Lung (tissue), 11 donors: ENCODE measurements at regions not wholly inside any gene's neighbourhood (a gene's known extent, or its start where the extent isn't known, plus 50 kb on each side); places are given as distances from the start of the nearest gene placed in this dataset.

Experiments
- ATAC-seq: fragments of 200-7000 bp; cut with Tn5 transposase; one replicate; pipeline ENCODE4 v1.9.1; 2020; ENCODE audit warnings: moderate number of reproducible peaks; ENCODE audit not compliant: insufficient read depth, low FRiP score
- DNase-seq, 3 donors: peaks; one replicate each; pipeline ENCODE4 v3.0.0-alpha.2; 2013 to 2017
- H3K27ac ChIP-seq, 2 donors: one replicate each; pipeline ENCODE4 v1.5.1; 2013; ENCODE audit warnings: mild to moderate bottlenecking in 2 of 2, moderate library complexity in 2 of 2, control low read depth in 1 of 2, inconsistent platforms in 1 of 2, low read depth in 1 of 2, low read length in 1 of 2
- H3K27me3 ChIP-seq, 3 donors: one replicate each; pipeline ENCODE4 v1.5.1; 2013; ENCODE audit warnings: low read length in 2 of 3; ENCODE audit not compliant: control insufficient read depth in 3 of 3, insufficient read depth in 3 of 3
- H3K36me3 ChIP-seq, 4 donors: one replicate each; pipeline ENCODE4 v1.5.1; 2013; ENCODE audit warnings: low read length in 4 of 4, mild to moderate bottlenecking in 1 of 4, moderate library complexity in 1 of 4; ENCODE audit not compliant: control insufficient read depth in 4 of 4, insufficient read depth in 4 of 4
- H3K4me1 ChIP-seq, 5 donors: one replicate each; pipeline ENCODE4 v1.5.1; 2013; ENCODE audit warnings: low read length in 5 of 5, mild to moderate bottlenecking in 2 of 5, moderate library complexity in 1 of 5; ENCODE audit not compliant: control insufficient read depth in 5 of 5, insufficient read depth in 5 of 5
- H3K4me3 ChIP-seq: one replicate; pipeline ENCODE4 v1.5.1; 2013; ENCODE audit warnings: mild to moderate bottlenecking, control low read depth, moderate library complexity
- H3K9ac ChIP-seq, 2 donors: one replicate each; pipeline ENCODE4 v1.5.1; 2013; ENCODE audit warnings: low read length in 2 of 2, control low read depth in 1 of 2; ENCODE audit not compliant: insufficient read depth in 1 of 2
- H3K9me3 ChIP-seq, 4 donors: one replicate each; pipeline ENCODE4 v1.5.1; 2013; ENCODE audit warnings: low read length in 3 of 4, mild to moderate bottlenecking in 1 of 4, moderate library complexity in 1 of 4; ENCODE audit not compliant: control insufficient read depth in 4 of 4, insufficient read depth in 3 of 4
- WGBS, 2 donors: extraction: QIAGEN DNeasy Blood & Tissue Kit; methylation state at CpG; one replicate each; pipeline ENCODE4 v1.1.7; 2013; 5-methylcytosine and 5-hydroxymethylcytosine counted together
- TF ChIP-seq, protein P1 (sequence below): IDR thresholded peaks from 2 replicates; pipeline ENCODE4 v1.5.1; 2012; ENCODE audit warnings: mild to moderate bottlenecking; ENCODE audit errors: control extremely low read depth, extremely low read depth
- donor health status: control.
- donor health status: control.
- donor health status: Bipolar disorder and iron deficiency.
- donor health status: healthy.
- donor health status: DM: yes; HTN: yes; CAD: no.

DNA sequence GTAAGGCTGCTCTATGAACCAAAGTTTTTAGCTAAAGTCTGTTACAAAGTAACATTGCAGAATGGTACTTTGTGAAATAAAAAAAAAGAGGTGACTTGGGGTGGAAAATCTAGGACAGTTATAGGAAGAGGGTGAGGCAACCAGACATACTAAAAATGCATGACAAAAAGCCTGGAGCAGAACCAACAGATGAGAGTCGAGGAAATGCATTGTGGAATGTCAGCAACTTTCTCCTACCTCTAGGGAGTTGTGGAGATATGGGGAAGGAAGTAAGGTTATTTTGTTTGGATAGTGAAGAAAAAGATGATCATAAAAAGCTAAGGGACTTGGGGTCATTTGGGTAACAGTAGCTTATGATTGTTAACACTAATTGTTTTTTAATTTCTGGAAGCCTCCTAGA is 295.6 kb downstream of the S1PR1 start:
- WGBS, 2 donors = 36 to 68% methylated on average over 1 of the region's 1 CpG
- TF ChIP-seq, protein P1, sequence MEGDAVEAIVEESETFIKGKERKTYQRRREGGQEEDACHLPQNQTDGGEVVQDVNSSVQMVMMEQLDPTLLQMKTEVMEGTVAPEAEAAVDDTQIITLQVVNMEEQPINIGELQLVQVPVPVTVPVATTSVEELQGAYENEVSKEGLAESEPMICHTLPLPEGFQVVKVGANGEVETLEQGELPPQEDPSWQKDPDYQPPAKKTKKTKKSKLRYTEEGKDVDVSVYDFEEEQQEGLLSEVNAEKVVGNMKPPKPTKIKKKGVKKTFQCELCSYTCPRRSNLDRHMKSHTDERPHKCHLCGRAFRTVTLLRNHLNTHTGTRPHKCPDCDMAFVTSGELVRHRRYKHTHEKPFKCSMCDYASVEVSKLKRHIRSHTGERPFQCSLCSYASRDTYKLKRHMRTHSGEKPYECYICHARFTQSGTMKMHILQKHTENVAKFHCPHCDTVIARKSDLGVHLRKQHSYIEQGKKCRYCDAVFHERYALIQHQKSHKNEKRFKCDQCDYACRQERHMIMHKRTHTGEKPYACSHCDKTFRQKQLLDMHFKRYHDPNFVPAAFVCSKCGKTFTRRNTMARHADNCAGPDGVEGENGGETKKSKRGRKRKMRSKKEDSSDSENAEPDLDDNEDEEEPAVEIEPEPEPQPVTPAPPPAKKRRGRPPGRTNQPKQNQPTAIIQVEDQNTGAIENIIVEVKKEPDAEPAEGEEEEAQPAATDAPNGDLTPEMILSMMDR = no peak
- no peaks in the 10 kb centered on the region for H3K36me3 ChIP-seq
- H3K27me3 ChIP-seq = no peaks in the 10 kb centered on the region
- H3K27ac ChIP-seq = no peak overlapping the region
- no peak overlapping the region for H3K9ac ChIP-seq
- H3K4me3 ChIP-seq = no peak overlapping the region
- no peaks in the 10 kb centered on the region for H3K4me1 ChIP-seq
- ATAC-seq = no peak
- H3K9me3 ChIP-seq = no peaks in the 10 kb centered on the region
- DNase-seq = no peak

DNA sequence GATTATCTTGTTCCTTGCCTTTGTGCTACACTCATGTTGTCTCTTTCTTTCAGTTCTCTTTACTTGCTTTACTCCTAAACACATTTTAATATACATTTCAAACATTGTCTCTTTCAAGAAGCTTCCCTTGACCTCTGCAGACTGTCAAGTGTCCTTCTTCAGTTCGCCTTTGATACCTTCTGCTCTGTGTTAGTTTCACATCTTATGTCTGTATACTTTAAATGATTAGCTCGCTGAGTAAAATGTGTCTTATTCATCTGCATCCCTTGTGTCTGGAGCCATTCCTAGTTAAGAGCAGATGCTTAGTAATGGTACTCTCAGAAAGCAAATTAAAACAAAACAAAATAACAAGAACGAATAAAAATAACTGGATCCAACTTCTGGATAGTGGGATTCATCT is 303.3 kb downstream of the S1PR1 start:
- 81 to 89% methylated on average over 3 of the region's 3 CpGs for WGBS, 2 donors
- Histone ChIP-seq H3K36me3 (no peaks in the 10 kb centered on the region), H3K4me3 (no peak overlapping the region), H3K9me3 (no peaks in the 10 kb centered on the region), H3K27ac (no peak overlapping the region), H3K27me3 (no peaks in the 10 kb centered on the region), H3K4me1 (no peaks in the 10 kb centered on the region), H3K9ac (no peak overlapping the region)
- ATAC-seq = no peak
- TF ChIP-seq, protein P1 = no peak
- DNase-seq = no peak

DNA sequence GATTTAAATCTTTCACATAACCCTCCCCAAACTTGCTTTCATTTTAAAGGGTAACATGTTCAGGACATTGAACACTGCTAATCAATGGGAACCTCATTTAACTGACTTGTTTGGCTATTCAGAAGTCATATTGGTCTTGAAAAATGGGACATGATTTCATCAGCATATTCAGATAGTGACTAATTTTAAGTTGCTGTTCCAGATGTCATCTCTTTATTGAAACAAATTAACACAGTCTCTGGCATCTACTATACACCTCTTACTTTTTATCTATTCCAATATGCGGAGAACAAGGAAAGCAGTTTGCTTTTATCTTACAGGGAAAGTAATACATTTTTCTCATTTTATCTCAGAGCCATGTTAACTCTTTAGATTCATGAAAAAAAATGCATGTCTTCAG is 310.1 kb downstream of the S1PR1 start:
- WGBS, 2 donors = 0 to 3% methylated on average over 1 of the region's 1 CpG
- Histone ChIP-seq H3K9me3 (no peaks in the 10 kb centered on the region), H3K27ac (no peak overlapping the region), H3K4me3 (no peak overlapping the region), H3K4me1 (no peaks in the 10 kb centered on the region), H3K9ac (no peak overlapping the region), H3K36me3 (no peaks in the 10 kb centered on the region), H3K27me3 (no peaks in the 10 kb centered on the region)
- DNase-seq (no peak), ATAC-seq (no peak)
- TF ChIP-seq, protein P1 = no peak

DNA sequence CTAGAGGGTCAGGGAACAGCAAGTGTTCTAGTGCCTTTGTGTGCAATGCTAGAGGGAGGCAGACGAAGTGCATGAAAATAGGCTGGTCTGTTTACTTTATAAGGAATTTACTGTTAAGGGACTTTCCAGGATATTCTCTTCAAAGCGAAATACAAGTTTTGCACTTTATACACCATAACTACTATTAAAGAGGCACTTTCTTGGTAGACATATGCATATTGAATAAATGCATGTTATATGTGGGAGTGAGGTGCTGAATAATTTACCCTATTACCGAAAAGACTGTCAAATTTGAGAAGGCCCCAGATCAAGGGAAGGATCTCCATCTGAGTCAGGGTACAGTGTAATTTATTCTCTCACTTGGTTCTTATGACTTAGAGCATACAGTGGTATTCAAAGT is 310.5 kb downstream of the S1PR1 start:
- Histone ChIP-seq H3K9ac (no peak overlapping the region), H3K4me3 (no peak overlapping the region), H3K4me1 (no peaks in the 10 kb centered on the region), H3K9me3 (no peaks in the 10 kb centered on the region), H3K27ac (no peak overlapping the region), H3K36me3 (no peaks in the 10 kb centered on the region), H3K27me3 (no peaks in the 10 kb centered on the region)
- ATAC-seq = no peak
- TF ChIP-seq, protein P1 = no peak
- DNase-seq = no peak
- WGBS, 2 donors = 59 to 72% methylated on average over 3 of the region's 3 CpGs
